ENCODE measurements at regions not wholly inside any gene's neighbourhood (a gene's known extent, or its start where the extent isn't known, plus 50 kb on each side); places are given as distances from the start of the nearest gene placed in this dataset.

DNA sequence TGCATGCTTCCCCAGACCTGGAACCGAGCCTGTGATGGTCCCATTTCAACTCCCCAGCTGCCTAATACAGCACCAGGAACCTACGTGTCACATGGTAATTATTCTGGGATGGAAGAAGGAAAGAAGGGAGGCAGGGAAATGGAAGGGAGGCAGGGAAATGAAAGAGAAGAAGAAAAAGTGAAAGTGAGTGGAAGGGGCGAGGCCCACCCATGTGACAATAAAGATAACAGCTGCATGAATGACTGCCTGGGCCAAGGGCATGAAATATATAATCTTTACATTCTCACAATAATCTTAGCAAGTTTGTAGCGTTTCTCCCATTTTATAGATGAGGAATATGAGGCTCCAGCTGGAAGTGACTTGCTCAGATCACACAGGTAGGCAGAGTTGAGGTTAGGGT, 245.0 kb upstream of the PWP1 start:
- TF ChIP-seq TARDBP (IDR thresholded peaks at IDR 0.05): no peak
- TF ChIP-seq SP1 (IDR thresholded peaks at IDR 0.05): no peak
- TF ChIP-seq ZNF384 (IDR thresholded peaks at IDR 0.05): no peak
- no peak for TF ChIP-seq L3MBTL2 (conservative IDR thresholded peaks at IDR 0.05)
- TF ChIP-seq SUZ12 (IDR thresholded peaks at IDR 0.05): no peak
- TF ChIP-seq FOXA1 (IDR thresholded peaks at IDR 0.05): no peak
- no peak for TF ChIP-seq FOXK2 (IDR thresholded peaks at IDR 0.05)
- TF ChIP-seq ELF4 (IDR thresholded peaks at IDR 0.05): no peak
- no peak for TF ChIP-seq BHLHE40 (IDR thresholded peaks at IDR 0.05; ENCODE audit: borderline replicate concordance)
- TF ChIP-seq FOXM1 (IDR thresholded peaks at IDR 0.05; ENCODE audit: borderline replicate concordance): no peak
- no peak for TF ChIP-seq HDGF (IDR thresholded peaks at IDR 0.05; ENCODE audit: borderline replicate concordance)
- TF ChIP-seq, protein P1, sequence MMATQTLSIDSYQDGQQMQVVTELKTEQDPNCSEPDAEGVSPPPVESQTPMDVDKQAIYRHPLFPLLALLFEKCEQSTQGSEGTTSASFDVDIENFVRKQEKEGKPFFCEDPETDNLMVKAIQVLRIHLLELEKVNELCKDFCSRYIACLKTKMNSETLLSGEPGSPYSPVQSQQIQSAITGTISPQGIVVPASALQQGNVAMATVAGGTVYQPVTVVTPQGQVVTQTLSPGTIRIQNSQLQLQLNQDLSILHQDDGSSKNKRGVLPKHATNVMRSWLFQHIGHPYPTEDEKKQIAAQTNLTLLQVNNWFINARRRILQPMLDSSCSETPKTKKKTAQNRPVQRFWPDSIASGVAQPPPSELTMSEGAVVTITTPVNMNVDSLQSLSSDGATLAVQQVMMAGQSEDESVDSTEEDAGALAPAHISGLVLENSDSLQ (IDR thresholded peaks at IDR 0.05): no peak
- no peak for TF ChIP-seq ARNT (IDR thresholded peaks at IDR 0.05)
